Neural cell (in vitro differentiated cells): ENCODE measurements at regions not wholly inside any gene's neighbourhood (a gene's known extent, or its start where the extent isn't known, plus 50 kb on each side); places are given as distances from the start of the nearest gene placed in this dataset.

Source experiments
- H2AFZ ChIP-seq: fragments of 200-600, 300-800 bp; sonication (generic), shearing (Covaris generic); 2 replicates; pipeline ENCODE4 v1.6.0; 2014; ENCODE audit warnings: low read depth, mild to moderate bottlenecking, antibody characterized with exemption, low read length, moderate library complexity
- H3F3A ChIP-seq: fragments of 200-600 bp; shearing (Covaris generic); 2 replicates; pipeline ENCODE4 v1.6.1; 2016; ENCODE audit warnings: mild to moderate bottlenecking, moderate library complexity, mixed read lengths, antibody characterized with exemption, low read length; ENCODE audit not compliant: insufficient read depth, poor library complexity, severe bottlenecking
- H3K27ac ChIP-seq: fragments of 200-600, 300-800 bp; sonication (generic), shearing (Covaris generic); 2 replicates; pipeline ENCODE4 v1.5.1; 2014; ENCODE audit warnings: mild to moderate bottlenecking, low read length, moderate library complexity
- H3K27me3 ChIP-seq: fragments of 300-800, 200-600 bp; sonication (generic), shearing (Covaris generic); 2 replicates; pipeline ENCODE4 v1.6.0; 2014; ENCODE audit warnings: mild to moderate bottlenecking, low read depth, low read length, moderate library complexity; ENCODE audit not compliant: insufficient read depth
- H3K36me3 ChIP-seq: fragments of 300-800, 200-600 bp; sonication (generic), shearing (Covaris generic); 2 replicates; pipeline ENCODE4 v1.5.1; 2014; ENCODE audit warnings: mild to moderate bottlenecking, antibody characterized with exemption, low read length, moderate library complexity; ENCODE audit not compliant: insufficient read depth
- H3K4me2 ChIP-seq: fragments of 300-800, 200-600 bp; sonication (generic), shearing (Covaris generic); 2 replicates; pipeline ENCODE4 v1.6.0; 2014; ENCODE audit warnings: mild to moderate bottlenecking, low read length
- H3K4me3 ChIP-seq: fragments of 300-800, 200-600 bp; sonication (generic), shearing (Covaris generic); 2 replicates; pipeline ENCODE4 v1.5.1; 2014; ENCODE audit warnings: mild to moderate bottlenecking, low read length, moderate library complexity
- H3K79me2 ChIP-seq: fragments of 200-600 bp; shearing (Covaris generic); replicated peaks from 2 replicates; pipeline ENCODE4 v1.6.0; 2014; ENCODE audit warnings: mild to moderate bottlenecking, low read length, moderate library complexity; ENCODE audit not compliant: insufficient read depth
- H3K9ac ChIP-seq: fragments of 300-800, 200-600 bp; sonication (generic), shearing (Covaris generic); 2 replicates; pipeline ENCODE4 v1.6.1; 2016; ENCODE audit warnings: mild to moderate bottlenecking, low read length, mixed read lengths
- H3K9me2 ChIP-seq: fragments of 200-600 bp; shearing (Covaris generic); 2 replicates; pipeline ENCODE4 v1.6.1; 2016; ENCODE audit warnings: mild to moderate bottlenecking, low read length, mixed read lengths; ENCODE audit not compliant: insufficient read depth
- H3K9me3 ChIP-seq: fragments of 200-600, 300-800 bp; sonication (generic), shearing (Covaris generic); 2 replicates; pipeline ENCODE4 v1.6.1; 2016; ENCODE audit warnings: mild to moderate bottlenecking, mixed run types, low read length, moderate library complexity, mixed read lengths
- H4K20me1 ChIP-seq: fragments of 200-600 bp; shearing (Covaris generic); 2 replicates; pipeline ENCODE4 v1.6.1; 2016; ENCODE audit warnings: mild to moderate bottlenecking, mixed run types; ENCODE audit not compliant: insufficient read depth
- EP300 ChIP-seq: fragments of 450-650 bp; conservative IDR thresholded peaks from 2 replicates; pipeline ENCODE4 v1.6.1; 2014; ENCODE audit warnings: antibody characterized with exemption, mild to moderate bottlenecking, moderate library complexity; ENCODE audit not compliant: poor library complexity, severe bottlenecking
- EZH2 ChIP-seq: fragments of 200-600, 300-800 bp; shearing (Covaris generic), sonication (generic); IDR thresholded peaks from 2 replicates; pipeline ENCODE4 v1.6.1; 2014; ENCODE audit warnings: antibody characterized with exemption, low read length, borderline replicate concordance, mild to moderate bottlenecking; ENCODE audit not compliant: insufficient read depth, poor library complexity, severe bottlenecking
- MXI1 ChIP-seq: fragments of 450-650 bp; conservative IDR thresholded peaks from 2 replicates; pipeline ENCODE4 v1.6.1; 2014; ENCODE audit warnings: antibody characterized with exemption, mild to moderate bottlenecking; ENCODE audit not compliant: poor library complexity, severe bottlenecking
- POLR2AphosphoS5 ChIP-seq: IDR thresholded peaks from 2 replicates; pipeline ENCODE4 v1.6.1; 2012
- RAD21 ChIP-seq: fragments of 450-650 bp; conservative IDR thresholded peaks from 2 replicates; pipeline ENCODE4 v1.6.1; 2014; ENCODE audit warnings: antibody characterized with exemption, mild to moderate bottlenecking, moderate library complexity
- SMC3 ChIP-seq: fragments of 450-650 bp; conservative IDR thresholded peaks from 2 replicates; pipeline ENCODE4 v1.6.1; 2014; ENCODE audit warnings: antibody characterized with exemption, mild to moderate bottlenecking, moderate library complexity; ENCODE audit not compliant: poor library complexity
- TAF1 ChIP-seq: IDR thresholded peaks from 2 replicates; pipeline ENCODE4 v1.6.1; 2012; ENCODE audit warnings: low read depth
- TF ChIP-seq, protein P1 (sequence below): fragments of 450-650 bp; IDR thresholded peaks from 2 replicates; pipeline ENCODE4 v1.5.1; 2014; ENCODE audit warnings: antibody characterized with exemption, mild to moderate bottlenecking, moderate library complexity; ENCODE audit not compliant: poor library complexity, severe bottlenecking
- TF ChIP-seq, protein P2 (sequence below): IDR thresholded peaks from 2 replicates; pipeline ENCODE4 v1.6.1; 2012; ENCODE audit warnings: borderline replicate concordance

DNA sequence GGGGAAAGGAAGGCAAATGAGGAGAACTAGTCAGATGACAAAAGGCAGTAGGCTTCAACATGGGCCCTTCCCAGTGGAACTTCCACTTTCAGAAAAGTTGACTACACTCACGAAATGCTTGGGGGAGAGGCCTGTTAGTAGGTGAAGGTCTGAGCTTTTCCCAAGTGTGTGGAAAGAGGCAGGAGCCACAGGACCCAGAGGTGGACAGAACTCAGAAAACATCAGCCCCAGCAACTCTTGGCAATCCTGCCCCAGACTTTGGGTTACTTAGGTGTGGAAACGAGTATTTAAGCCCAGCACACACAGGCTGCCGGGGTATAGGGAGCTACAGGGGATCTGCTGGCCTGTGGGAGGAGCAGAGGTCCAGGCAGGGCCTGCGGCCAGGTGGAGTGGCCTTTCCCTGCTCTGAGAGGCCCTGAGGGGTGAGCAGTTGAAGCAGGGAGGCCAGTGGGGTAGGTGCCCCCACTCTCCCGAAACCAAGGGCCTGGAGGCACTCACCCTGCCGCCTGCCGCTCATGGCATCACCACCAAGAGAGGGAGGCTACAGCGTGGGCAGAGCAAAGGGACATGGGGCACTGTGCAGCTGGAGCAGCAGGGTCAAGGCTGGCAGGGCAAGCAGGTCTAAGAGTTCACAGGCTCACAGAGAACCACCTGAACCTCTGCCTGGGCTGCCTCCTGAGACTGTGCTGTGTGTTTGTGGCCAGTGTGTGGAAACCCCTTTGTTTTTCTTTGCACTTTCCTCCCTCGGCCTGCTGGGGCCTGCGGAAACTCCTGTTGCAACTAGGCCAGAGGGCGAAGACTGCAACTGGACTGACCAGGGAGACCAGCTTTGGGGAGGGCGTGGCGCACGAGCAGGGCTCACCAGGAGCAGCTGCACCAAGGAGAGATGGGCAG is 130.7 kb upstream of the SERTAD2 start:
- Histone ChIP-seq H3F3A (no peaks in the 10 kb centered on the region), H3K9me3 (no peaks in the 10 kb centered on the region), H3K36me3 (no peaks in the 10 kb centered on the region), H3K9ac (no peak overlapping the region), H3K27ac (no peak overlapping the region), H3K4me2 (no peak overlapping the region), H3K27me3 (no peaks in the 10 kb centered on the region), H3K9me2 (no peaks in the 10 kb centered on the region), H2AFZ (no peak overlapping the region), H4K20me1 (no peaks in the 10 kb centered on the region), H3K79me2 (no peaks in the 10 kb centered on the region), H3K4me3 (no peak overlapping the region)
- no peak for TF ChIP-seq RAD21
- TF ChIP-seq EP300: no peak
- TF ChIP-seq, protein P1, sequence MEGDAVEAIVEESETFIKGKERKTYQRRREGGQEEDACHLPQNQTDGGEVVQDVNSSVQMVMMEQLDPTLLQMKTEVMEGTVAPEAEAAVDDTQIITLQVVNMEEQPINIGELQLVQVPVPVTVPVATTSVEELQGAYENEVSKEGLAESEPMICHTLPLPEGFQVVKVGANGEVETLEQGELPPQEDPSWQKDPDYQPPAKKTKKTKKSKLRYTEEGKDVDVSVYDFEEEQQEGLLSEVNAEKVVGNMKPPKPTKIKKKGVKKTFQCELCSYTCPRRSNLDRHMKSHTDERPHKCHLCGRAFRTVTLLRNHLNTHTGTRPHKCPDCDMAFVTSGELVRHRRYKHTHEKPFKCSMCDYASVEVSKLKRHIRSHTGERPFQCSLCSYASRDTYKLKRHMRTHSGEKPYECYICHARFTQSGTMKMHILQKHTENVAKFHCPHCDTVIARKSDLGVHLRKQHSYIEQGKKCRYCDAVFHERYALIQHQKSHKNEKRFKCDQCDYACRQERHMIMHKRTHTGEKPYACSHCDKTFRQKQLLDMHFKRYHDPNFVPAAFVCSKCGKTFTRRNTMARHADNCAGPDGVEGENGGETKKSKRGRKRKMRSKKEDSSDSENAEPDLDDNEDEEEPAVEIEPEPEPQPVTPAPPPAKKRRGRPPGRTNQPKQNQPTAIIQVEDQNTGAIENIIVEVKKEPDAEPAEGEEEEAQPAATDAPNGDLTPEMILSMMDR: no peak
- no peak for TF ChIP-seq POLR2AphosphoS5
- TF ChIP-seq, protein P2, sequence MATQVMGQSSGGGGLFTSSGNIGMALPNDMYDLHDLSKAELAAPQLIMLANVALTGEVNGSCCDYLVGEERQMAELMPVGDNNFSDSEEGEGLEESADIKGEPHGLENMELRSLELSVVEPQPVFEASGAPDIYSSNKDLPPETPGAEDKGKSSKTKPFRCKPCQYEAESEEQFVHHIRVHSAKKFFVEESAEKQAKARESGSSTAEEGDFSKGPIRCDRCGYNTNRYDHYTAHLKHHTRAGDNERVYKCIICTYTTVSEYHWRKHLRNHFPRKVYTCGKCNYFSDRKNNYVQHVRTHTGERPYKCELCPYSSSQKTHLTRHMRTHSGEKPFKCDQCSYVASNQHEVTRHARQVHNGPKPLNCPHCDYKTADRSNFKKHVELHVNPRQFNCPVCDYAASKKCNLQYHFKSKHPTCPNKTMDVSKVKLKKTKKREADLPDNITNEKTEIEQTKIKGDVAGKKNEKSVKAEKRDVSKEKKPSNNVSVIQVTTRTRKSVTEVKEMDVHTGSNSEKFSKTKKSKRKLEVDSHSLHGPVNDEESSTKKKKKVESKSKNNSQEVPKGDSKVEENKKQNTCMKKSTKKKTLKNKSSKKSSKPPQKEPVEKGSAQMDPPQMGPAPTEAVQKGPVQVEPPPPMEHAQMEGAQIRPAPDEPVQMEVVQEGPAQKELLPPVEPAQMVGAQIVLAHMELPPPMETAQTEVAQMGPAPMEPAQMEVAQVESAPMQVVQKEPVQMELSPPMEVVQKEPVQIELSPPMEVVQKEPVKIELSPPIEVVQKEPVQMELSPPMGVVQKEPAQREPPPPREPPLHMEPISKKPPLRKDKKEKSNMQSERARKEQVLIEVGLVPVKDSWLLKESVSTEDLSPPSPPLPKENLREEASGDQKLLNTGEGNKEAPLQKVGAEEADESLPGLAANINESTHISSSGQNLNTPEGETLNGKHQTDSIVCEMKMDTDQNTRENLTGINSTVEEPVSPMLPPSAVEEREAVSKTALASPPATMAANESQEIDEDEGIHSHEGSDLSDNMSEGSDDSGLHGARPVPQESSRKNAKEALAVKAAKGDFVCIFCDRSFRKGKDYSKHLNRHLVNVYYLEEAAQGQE: no peak
- TF ChIP-seq SMC3: no peak
- no peak for TF ChIP-seq EZH2
- no peak for TF ChIP-seq TAF1
- no peak for TF ChIP-seq MXI1

GRCh38 chr2:64785245-64785644 is 131.5 kb upstream of the SERTAD2 start:
- H3K4me2 ChIP-seq: no peak overlapping the region
- TF ChIP-seq RAD21 (no peak), EP300 (no peak)
- no peak overlapping the region for H3K4me3 ChIP-seq

More at GRCh38 chr2:64785245-64785644, 131.5 kb upstream of the SERTAD2 start:
- Histone ChIP-seq H3K27ac (no peak overlapping the region), H3F3A (no peaks in the 10 kb centered on the region), H3K9me2 (no peaks in the 10 kb centered on the region), H3K79me2 (no peaks in the 10 kb centered on the region), H3K36me3 (no peaks in the 10 kb centered on the region), H3K9ac (no peak overlapping the region), H3K27me3 (no peaks in the 10 kb centered on the region), H2AFZ (no peak overlapping the region), H4K20me1 (no peaks in the 10 kb centered on the region), H3K9me3 (no peaks in the 10 kb centered on the region)
